GM12878 (cell line): ENCODE measurements at regions not wholly inside any gene's neighbourhood (a gene's known extent, or its start where the extent isn't known, plus 50 kb on each side); places are given as distances from the start of the nearest gene placed in this dataset.
A peak's percentile ranks its signal among the peaks of the same experiment; 100 is the strongest.

Experiments used
- BACH1 ChIP-seq: fragments of 450-650 bp; IDR thresholded peaks from 2 replicates; pipeline ENCODE4 v1.6.1; 2017; ENCODE audit warnings: mild to moderate bottlenecking, borderline replicate concordance
- BHLHE40 ChIP-seq, 2 experiments: fragments of 450-650 bp in 1 of 2; IDR thresholded peaks; 2 replicates each; pipeline ENCODE4 v1.6.1; 2011 to 2017; ENCODE audit warnings: low read depth in 2 of 2, borderline replicate concordance in 1 of 2, improper control_type of control experiment in 1 of 2, low read length in 1 of 2, mild to moderate bottlenecking in 1 of 2
- CREB1 ChIP-seq: IDR thresholded peaks from 2 replicates; pipeline ENCODE4 v1.6.1; 2012; ENCODE audit warnings: low read depth, mild to moderate bottlenecking, inconsistent platforms
- EED ChIP-seq: sonication (generic); IDR thresholded peaks from 2 replicates; pipeline ENCODE4 v1.6.1; 2016; ENCODE audit warnings: antibody characterized with exemption, low read depth
- IKZF1 ChIP-seq: fragments of 450-650 bp; conservative IDR thresholded peaks from 2 replicates; pipeline ENCODE4 v1.6.1; 2017; ENCODE audit warnings: antibody characterized with exemption, mild to moderate bottlenecking
- JUND ChIP-seq: IDR thresholded peaks from 2 replicates; pipeline ENCODE4 v1.6.1; 2012; ENCODE audit warnings: low read depth, mild to moderate bottlenecking, low read length, improper control_type of control experiment, moderate library complexity
- LARP7 ChIP-seq: fragments of 450-650 bp; IDR thresholded peaks from 2 replicates; pipeline ENCODE4 v1.6.1; 2017; ENCODE audit warnings: mild to moderate bottlenecking
- MEF2A ChIP-seq: IDR thresholded peaks from 2 replicates; pipeline ENCODE4 v1.6.1; 2011; ENCODE audit warnings: low read depth, mild to moderate bottlenecking, low read length, moderate library complexity; ENCODE audit not compliant: insufficient read depth
- MTA2 ChIP-seq: fragments of 450-650 bp; IDR thresholded peaks from 2 replicates; pipeline ENCODE4 v1.6.1; 2016; ENCODE audit warnings: low read depth, mild to moderate bottlenecking, moderate library complexity
- NBN ChIP-seq: fragments of 450-650 bp; IDR thresholded peaks from 2 replicates; pipeline ENCODE4 v1.6.1; 2016
- PAX5 ChIP-seq: IDR thresholded peaks from 2 replicates; pipeline ENCODE4 v1.6.1; 2011; ENCODE audit warnings: low read depth, low read length, borderline replicate concordance
- RUNX3 ChIP-seq: IDR thresholded peaks from 2 replicates; pipeline ENCODE4 v1.6.1; 2012; ENCODE audit warnings: low read length, inconsistent platforms
- SIN3A ChIP-seq: IDR thresholded peaks from 2 replicates; pipeline ENCODE4 v1.6.1; 2012; ENCODE audit warnings: low read depth, low read length, improper control_type of control experiment
- SMARCA5 ChIP-seq: fragments of 450-650 bp; IDR thresholded peaks from 2 replicates; pipeline ENCODE4 v1.6.1; 2017; ENCODE audit warnings: mild to moderate bottlenecking
- SMC3 ChIP-seq: IDR thresholded peaks from 2 replicates; pipeline ENCODE4 v1.6.1; 2011; ENCODE audit warnings: low read length, improper control_type of control experiment, borderline replicate concordance
- TCF3 ChIP-seq: IDR thresholded peaks from 2 replicates; pipeline ENCODE4 v1.6.1; 2012; ENCODE audit warnings: low read depth, mild to moderate bottlenecking, low read length, borderline replicate concordance; ENCODE audit not compliant: insufficient read depth
- ZNF207 ChIP-seq: fragments of 450-650 bp; IDR thresholded peaks from 2 replicates; pipeline ENCODE4 v1.6.1; 2014; ENCODE audit warnings: antibody characterized with exemption, mild to moderate bottlenecking, borderline replicate concordance
- TF ChIP-seq, protein P1 (sequence below): IDR thresholded peaks from 2 replicates; pipeline ENCODE4 v1.6.1; 2011; ENCODE audit warnings: borderline replicate concordance, low read depth, mild to moderate bottlenecking, moderate library complexity, low read length; ENCODE audit not compliant: insufficient read depth, poor library complexity, severe bottlenecking
- TF ChIP-seq, protein P2 (sequence below): fragments of 450-650 bp; IDR thresholded peaks from 2 replicates; pipeline ENCODE4 v1.6.1; 2016; ENCODE audit warnings: mild to moderate bottlenecking
- TF ChIP-seq, protein P3 (sequence below): IDR thresholded peaks from 2 replicates; pipeline ENCODE4 v1.6.1; 2012; ENCODE audit warnings: improper control_type of control experiment, low read depth, low read length; ENCODE audit not compliant: insufficient replicate concordance

DNA sequence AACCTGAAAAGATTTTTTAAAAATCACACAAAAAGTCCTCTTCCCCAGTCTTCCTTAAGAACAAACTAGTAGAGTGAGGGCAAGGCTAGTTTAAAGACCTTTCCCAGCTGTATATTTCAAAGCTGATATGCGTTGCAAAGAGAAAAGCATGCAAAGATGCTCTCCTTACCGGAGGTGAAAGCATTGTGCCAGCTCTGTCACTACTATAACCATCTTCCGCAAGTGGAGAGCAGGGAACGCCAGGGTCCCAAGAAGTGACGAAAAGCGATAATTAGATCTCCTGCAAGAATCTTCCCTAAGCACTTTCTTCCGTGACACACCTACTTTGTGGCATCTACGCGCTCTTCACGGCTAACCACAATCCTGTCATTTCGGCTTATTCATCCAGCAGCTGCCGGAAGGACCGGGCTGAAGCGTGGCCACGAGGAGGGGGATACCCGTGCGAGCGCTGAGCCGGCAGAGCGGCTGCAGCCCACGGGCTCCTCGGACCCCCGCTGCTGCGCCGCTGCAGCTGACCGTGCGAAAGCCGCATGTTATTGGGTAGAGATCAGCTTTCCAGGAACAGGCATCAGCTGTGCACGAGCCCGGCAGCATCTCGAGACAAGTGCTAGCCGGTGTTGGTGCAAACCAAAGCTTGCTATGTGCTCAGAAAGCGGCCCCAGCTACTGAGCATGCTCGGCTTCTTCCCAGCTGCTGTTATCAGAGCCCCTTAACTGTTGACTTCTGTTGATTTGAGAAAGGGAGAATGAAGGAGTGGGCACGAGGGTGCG lies 57.2 kb upstream of the ARHGAP18 start (continued):
- TF ChIP-seq BACH1 = peak; percentile 33; the same call in 1 of the 2 replicates
- TF ChIP-seq, protein P1, sequence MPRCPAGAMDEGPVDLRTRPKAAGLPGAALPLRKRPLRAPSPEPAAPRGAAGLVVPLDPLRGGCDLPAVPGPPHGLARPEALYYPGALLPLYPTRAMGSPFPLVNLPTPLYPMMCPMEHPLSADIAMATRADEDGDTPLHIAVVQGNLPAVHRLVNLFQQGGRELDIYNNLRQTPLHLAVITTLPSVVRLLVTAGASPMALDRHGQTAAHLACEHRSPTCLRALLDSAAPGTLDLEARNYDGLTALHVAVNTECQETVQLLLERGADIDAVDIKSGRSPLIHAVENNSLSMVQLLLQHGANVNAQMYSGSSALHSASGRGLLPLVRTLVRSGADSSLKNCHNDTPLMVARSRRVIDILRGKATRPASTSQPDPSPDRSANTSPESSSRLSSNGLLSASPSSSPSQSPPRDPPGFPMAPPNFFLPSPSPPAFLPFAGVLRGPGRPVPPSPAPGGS = no peak
- peak; percentile 88 for TF ChIP-seq RUNX3
- peak; percentile 45 to 83; a peak in 3 of 4 replicates for TF ChIP-seq BHLHE40 (IDR thresholded peaks at IDR 0.05; ENCODE audit: borderline replicate concordance in 1 of 2, low read depth in 2 of 2, low read length in 1 of 2)
- TF ChIP-seq PAX5 = peak; percentile 37; the same call in 1 of the 2 replicates
- TF ChIP-seq NBN = peak; percentile 42; the same call in 1 of the 2 replicates
- no peak for TF ChIP-seq SMC3
- TF ChIP-seq MTA2 = peak; percentile 25; the same call in 1 of the 2 replicates
- 0 out of 2 replicates have a peak, but pooled peaks have one; percentile 5 for TF ChIP-seq SMARCA5
- TF ChIP-seq CREB1 = 0 out of 2 replicates have a peak, but pooled peaks have one; percentile 43
- peak; percentile 71 for TF ChIP-seq IKZF1
- TF ChIP-seq LARP7 = 0 out of 2 replicates have a peak, but pooled peaks have one; percentile 26
- no peak for TF ChIP-seq TCF3
- 0 out of 2 replicates have a peak, but pooled peaks have one; percentile 50 for TF ChIP-seq EED
- TF ChIP-seq MEF2A = 0 out of 2 replicates have a peak, but pooled peaks have one; percentile 15
- no peak for TF ChIP-seq JUND
- TF ChIP-seq ZNF207 = peak; percentile 23; the same call in 1 of the 2 replicates
- TF ChIP-seq, protein P2, sequence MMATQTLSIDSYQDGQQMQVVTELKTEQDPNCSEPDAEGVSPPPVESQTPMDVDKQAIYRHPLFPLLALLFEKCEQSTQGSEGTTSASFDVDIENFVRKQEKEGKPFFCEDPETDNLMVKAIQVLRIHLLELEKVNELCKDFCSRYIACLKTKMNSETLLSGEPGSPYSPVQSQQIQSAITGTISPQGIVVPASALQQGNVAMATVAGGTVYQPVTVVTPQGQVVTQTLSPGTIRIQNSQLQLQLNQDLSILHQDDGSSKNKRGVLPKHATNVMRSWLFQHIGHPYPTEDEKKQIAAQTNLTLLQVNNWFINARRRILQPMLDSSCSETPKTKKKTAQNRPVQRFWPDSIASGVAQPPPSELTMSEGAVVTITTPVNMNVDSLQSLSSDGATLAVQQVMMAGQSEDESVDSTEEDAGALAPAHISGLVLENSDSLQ = 0 out of 2 replicates have a peak, but pooled peaks have one; percentile 19
- 0 out of 2 replicates have a peak, but pooled peaks have one; percentile 41 for TF ChIP-seq SIN3A
- TF ChIP-seq, protein P3, sequence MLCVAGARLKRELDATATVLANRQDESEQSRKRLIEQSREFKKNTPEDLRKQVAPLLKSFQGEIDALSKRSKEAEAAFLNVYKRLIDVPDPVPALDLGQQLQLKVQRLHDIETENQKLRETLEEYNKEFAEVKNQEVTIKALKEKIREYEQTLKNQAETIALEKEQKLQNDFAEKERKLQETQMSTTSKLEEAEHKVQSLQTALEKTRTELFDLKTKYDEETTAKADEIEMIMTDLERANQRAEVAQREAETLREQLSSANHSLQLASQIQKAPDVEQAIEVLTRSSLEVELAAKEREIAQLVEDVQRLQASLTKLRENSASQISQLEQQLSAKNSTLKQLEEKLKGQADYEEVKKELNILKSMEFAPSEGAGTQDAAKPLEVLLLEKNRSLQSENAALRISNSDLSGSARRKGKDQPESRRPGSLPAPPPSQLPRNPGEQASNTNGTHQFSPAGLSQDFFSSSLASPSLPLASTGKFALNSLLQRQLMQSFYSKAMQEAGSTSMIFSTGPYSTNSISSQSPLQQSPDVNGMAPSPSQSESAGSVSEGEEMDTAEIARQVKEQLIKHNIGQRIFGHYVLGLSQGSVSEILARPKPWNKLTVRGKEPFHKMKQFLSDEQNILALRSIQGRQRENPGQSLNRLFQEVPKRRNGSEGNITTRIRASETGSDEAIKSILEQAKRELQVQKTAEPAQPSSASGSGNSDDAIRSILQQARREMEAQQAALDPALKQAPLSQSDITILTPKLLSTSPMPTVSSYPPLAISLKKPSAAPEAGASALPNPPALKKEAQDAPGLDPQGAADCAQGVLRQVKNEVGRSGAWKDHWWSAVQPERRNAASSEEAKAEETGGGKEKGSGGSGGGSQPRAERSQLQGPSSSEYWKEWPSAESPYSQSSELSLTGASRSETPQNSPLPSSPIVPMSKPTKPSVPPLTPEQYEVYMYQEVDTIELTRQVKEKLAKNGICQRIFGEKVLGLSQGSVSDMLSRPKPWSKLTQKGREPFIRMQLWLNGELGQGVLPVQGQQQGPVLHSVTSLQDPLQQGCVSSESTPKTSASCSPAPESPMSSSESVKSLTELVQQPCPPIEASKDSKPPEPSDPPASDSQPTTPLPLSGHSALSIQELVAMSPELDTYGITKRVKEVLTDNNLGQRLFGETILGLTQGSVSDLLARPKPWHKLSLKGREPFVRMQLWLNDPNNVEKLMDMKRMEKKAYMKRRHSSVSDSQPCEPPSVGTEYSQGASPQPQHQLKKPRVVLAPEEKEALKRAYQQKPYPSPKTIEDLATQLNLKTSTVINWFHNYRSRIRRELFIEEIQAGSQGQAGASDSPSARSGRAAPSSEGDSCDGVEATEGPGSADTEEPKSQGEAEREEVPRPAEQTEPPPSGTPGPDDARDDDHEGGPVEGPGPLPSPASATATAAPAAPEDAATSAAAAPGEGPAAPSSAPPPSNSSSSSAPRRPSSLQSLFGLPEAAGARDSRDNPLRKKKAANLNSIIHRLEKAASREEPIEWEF = no peak
